ENCODE measurements at regions not wholly inside any gene's neighbourhood (a gene's known extent, or its start where the extent isn't known, plus 50 kb on each side); places are given as distances from the start of the nearest gene placed in this dataset.

DNA sequence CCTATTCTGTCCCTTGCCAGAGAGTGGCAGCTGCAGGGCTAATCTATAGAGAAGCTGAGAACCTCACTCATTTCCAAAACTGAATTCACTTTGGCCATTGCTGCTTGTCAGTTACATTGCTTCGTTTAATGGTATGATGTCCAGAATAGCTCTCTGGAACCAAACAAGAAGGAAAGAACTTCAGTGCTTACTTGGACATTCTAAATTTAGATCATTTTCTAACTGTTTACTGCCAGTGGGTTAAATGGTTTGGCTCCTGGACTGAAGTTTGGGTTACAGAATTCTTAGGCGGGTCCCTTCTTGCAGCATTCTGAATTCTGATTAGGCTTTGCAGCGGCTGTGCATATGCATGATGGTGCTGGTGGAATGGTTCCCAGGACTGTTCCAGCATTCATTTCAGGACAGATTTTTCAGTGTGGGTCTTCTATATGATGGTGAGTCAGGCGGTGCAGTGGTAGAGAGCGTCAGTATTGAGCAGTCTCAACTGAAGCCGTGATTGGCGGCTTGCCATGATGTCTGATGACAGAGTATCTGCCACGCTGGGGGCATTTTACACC lies 148.7 kb downstream of the DYRK2 start:
- no peak for DNase-seq (ENCODE audit: low read depth in 2 of 2)

DNA sequence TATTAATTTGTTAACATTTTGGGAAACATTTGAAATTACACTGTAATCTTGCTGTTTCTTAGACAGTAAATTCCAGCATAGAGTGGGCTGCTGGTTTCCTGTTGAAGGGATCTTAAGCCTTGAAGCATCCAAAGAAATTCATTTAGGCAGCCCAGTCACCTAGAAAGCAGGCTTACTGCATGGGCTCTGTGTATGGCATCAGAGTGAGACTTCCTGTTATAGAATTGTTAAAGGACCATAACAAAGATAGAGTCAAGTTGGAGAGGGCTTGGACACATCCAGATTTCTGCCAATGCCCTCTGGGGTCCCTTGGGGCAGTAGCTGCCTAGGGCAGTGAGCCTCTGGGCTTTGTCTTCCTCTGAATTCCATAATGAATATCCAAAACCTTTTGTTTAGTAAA lies 149.2 kb downstream of the DYRK2 start:
- DNase-seq (ENCODE audit: low read depth in 2 of 2), result no peak

- no peak for DNase-seq (ENCODE audit: low read depth in 2 of 2)
Measured at GRCh38 chr12:67798768-67799167, 150.2 kb downstream of the DYRK2 start.

- DNase-seq (ENCODE audit: low read depth in 2 of 2), result no peak
Measured at GRCh38 chr12:67802731-67803130, 154.2 kb downstream of the DYRK2 start.

DNA sequence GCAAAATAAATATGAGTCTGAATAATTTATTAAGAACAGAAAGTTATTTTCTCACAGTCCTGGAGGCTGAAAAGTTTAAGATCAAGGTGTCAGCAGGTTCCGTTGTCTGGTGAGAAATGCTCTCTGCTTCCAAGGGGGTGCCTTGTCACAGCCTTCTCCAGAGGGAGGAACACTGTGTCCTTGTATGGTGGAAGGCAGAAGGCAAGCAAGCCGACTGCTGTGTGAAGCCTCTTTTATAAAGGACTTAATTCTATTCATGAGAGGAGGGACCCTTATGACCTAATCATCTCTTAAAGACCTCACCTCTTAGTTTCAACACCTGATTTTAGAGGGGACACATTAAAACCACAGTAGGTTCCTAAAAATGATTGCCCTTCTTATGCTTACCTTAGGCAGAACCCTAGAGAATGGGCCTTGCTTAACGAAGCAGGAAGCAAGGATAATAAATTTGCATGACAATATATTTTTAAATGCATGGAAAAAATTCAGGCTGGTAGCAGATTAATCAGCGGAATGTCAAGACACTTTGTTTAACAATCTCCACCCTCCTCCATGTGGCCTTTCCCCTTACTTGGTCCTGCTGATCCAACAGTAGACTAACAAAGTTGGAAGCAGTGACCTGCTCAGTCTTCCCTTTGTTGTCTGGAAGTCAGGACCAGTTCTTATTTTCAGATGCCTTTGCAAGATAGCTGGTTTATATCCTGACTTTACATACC lies 154.9 kb downstream of the DYRK2 start:
- DNase-seq (ENCODE audit: low read depth in 2 of 2), result no peak

DNA sequence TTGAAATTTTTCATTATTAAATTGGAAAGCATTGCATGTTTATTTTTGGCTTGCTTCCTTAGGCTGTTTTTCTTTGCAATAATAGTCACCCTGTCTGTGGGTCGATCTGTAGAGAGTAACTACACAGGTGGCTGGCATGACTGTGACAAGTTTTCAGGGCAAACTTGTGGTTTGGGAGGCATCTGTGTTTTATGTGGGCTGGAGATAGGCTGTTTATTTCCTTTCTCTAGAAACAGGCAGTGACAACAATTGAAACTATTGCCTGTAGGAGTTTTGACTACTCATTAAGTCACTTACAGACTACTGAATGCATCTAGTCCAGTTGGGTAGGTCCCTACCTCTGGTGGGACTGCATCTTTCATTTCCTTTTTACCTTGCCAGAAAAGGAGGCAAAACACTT lies 155.6 kb downstream of the DYRK2 start:
- peak in 1 of 2 donors; percentile 15 for DNase-seq (ENCODE audit: low read depth in 2 of 2)

DNA sequence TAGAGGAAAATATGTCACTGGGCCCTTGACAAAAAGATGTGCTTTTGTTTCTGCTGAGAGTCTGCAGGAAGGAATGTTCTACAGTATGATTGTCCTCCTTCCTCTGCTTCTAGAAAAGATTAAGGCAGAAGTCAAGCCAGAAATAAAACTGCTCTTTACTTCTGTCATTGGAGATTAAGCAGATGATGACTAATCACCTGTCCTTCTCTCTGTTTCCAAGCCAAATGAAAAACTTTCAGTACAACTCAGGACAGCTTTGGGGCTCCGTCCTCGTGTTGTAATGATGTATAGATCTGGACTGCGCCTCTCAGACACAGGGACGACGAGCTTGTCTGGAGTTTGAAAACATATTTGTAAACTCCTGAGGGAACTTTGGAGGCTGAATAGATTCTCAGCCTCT lies 159.3 kb downstream of the DYRK2 start:
- no peak for DNase-seq (ENCODE audit: low read depth in 2 of 2)

DNA sequence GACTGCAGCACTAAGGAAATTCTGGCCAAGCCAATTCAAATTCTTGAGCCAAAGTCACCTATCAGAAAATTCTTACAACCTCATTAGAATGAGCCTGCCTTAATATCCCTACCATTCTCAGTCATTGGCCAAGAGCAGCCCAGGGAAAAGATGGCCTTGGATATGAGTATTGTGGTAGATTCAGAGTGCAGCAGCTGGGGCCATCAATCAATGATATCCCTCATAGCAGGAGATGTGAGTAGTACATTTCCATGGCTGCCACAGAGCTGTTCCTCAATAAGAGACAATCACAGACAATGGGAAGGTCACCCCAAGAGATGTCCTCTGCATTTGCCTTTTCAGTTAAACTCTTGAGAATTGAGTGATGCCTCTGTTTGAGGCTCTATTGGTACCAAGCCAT lies 161.6 kb downstream of the DYRK2 start:
- no peak for DNase-seq (ENCODE audit: low read depth in 2 of 2)

DNA sequence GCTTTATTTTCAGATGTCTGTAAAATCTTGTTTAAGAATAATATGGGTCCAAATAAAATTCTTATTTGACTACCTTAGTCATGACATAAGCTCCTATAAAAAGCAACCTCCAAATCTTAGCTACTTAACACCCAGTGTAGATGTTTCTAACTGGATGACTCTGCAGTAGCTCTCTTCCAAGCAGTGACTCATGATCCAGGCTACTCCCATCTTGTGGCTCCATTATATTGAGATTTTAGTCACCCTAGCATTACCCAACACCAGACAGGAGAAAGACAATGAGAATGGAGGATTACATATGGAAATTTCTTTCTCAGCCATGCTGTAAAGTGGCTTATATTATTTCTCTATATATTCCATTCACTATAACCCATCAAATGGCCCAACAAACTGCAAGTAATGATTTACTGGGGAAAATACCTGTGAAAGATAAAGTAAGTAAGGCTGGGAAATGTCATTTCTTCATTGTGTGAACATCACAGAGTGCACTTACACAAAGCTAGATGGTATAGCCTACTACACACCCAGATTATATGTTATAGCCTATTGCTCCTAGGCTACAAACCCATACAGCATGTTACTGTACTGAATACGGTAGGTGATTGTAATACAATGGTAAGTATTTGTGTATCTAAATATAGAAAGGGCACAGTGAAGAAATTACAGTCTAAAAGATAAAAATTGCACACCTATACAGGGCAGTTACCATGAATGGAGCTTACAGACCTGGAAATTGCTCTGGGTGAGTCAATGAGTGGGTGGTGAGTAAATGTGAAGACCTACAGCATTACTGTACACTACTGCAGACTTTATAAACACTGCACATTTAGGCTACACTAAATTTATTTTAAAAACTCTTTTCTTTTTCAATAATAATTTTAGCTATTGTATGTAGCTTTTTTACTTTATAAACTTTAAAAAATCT lies 163.2 kb downstream of the DYRK2 start:
- no peak for DNase-seq (ENCODE audit: low read depth in 2 of 2)

DNA sequence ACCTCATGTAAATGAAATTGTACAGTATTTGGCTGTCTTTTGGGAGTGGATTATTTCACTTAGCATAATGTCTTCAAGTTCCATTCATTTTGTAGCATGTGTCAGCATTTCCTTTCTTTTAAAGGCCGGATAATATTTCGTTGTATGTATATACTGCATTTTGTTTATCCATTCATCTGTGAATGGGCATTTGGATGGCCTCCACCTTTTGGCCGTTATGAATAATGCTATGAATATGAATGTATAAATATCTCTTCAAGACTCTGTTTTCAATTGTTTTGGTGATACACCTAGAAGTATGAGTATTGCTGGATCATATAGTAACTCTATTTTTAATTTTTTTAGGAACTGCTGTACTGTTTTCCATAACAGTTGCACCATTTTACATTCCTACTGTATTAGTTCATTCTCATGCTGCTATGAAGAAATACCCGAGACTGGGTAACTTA lies 164.9 kb downstream of the DYRK2 start:
- DNase-seq (ENCODE audit: low read depth in 2 of 2), result no peak

DNA sequence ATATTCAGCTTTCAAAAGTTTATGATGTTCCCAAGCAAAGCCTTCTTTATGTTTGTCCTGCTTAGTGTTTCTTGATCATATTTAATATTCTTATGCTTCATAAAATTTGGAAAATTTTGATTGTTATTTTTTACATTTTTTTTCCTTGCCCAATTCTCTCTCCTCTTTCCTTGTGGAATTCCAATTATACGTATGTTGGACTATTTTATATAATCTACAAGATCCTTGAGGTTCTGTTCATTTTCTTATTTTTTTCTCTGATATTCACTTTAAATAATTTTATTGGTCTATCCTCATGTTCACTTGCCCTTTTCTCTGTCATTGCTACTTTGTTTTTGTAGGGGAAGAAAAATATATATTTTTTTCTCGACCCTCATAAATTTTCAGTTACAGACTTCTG lies 167.7 kb downstream of the DYRK2 start:
- DNase-seq (ENCODE audit: low read depth in 2 of 2), result no peak

DNA sequence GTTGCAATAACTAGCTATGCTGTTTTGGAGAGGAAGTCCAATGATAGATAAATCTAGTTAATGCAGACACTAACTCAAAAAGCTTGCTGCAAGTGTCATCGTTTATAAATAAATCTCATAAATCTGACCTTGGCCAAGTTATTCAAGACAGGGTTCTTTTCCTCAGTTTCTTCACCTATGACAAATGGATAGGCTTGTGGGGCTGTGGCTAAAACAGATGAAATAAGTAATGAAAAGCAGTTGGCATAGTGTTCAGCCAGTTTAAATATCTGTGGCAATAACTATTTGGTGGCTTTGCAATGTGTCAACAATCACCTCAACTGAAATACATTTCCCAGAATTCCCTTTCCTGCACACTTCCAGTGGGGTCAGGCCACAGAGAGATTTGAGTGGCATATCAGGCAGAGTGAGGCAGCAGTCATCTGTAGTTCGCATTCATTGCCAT lies 169.9 kb downstream of the DYRK2 start:
- DNase-seq (ENCODE audit: low read depth in 2 of 2), result no peak

DNA sequence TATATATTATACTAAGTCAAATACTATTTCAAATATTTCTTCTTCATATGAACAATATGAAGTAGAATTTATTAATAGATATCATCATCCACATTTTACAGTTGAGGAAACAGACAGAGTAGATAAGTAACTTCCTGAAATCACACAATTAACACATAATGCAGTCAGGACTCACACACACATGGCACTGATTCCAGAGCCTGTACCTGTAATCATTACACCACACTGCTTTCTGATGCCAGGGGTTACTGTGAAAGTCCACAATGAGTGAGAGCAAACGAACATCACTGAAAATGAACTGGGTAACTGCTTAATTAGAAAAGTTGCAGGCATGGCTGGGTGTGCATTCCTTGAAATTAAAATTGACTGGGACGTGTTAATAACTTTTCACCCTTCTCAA lies 169.3 kb upstream of the IFNG-AS1 start:
- DNase-seq (ENCODE audit: low read depth in 2 of 2), result no peak

GRCh38 chr12:67820694-67821093 lies 168.6 kb upstream of the IFNG-AS1 start:
- DNase-seq (ENCODE audit: low read depth in 2 of 2), result no peak

DNA sequence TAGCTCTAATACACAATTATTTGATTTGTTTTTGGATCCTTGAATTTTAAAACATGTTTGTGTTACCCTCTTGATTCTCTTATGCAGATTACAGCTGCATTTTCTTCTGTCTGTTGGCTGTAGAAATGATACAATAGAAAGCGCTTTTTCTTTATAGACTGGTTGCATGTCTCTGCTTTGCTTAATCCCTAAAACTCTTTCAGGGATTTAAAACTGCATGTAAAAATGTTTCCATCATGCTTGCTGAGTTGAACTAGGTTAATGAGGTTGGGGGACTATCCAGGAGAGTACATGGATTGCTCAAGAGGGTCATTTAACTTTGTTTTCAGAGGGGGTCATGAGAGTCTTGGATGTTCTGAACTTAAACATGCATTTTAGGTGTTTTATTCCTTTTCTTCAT lies 166.4 kb upstream of the IFNG-AS1 start:
- DNase-seq (ENCODE audit: low read depth in 2 of 2), result no peak

- DNase-seq (ENCODE audit: low read depth in 2 of 2), result no peak
Measured at GRCh38 chr12:67826148-67826547, 163.1 kb upstream of the IFNG-AS1 start.

GRCh38 chr12:67826946-67827720 lies 162.1 kb upstream of the IFNG-AS1 start:
- DNase-seq (ENCODE audit: low read depth in 2 of 2), result no peak

- DNase-seq (ENCODE audit: low read depth in 2 of 2), result peak in 1 of 2 donors; percentile 16
Measured at GRCh38 chr12:67827820-67828383, 161.3 kb upstream of the IFNG-AS1 start.

DNA sequence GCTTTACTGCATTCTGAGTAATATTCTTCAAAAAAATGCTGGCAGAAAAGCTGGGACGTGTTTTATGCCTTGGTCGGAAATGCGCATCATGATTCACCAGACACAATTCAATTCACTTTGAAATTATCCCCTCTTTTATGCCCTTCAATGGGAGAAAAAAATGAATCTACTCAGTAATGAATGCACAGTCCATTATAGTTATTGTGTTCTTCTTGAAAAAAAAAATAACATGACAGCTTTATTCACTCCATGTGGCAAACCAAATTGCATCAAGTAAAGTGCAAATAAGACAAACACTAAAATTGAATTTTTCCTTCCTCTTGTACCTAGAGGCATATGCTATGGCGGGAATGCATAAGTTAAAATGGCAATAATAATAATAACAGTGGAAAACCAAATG lies 159.4 kb upstream of the IFNG-AS1 start:
- DNase-seq (ENCODE audit: low read depth in 2 of 2), result no peak

GRCh38 chr12:67832155-67832554 lies 157.1 kb upstream of the IFNG-AS1 start:
- DNase-seq (ENCODE audit: low read depth in 2 of 2), result no peak

- DNase-seq (ENCODE audit: low read depth in 2 of 2), result no peak
Measured at GRCh38 chr12:67833602-67834001, 155.6 kb upstream of the IFNG-AS1 start.

GRCh38 chr12:67837876-67838275 lies 151.4 kb upstream of the IFNG-AS1 start:
- no peak for DNase-seq (ENCODE audit: low read depth in 2 of 2)
